ENCODE measurements at regions not wholly inside any gene's neighbourhood (a gene's known extent, or its start where the extent isn't known, plus 50 kb on each side); places are given as distances from the start of the nearest gene placed in this dataset.

DNA sequence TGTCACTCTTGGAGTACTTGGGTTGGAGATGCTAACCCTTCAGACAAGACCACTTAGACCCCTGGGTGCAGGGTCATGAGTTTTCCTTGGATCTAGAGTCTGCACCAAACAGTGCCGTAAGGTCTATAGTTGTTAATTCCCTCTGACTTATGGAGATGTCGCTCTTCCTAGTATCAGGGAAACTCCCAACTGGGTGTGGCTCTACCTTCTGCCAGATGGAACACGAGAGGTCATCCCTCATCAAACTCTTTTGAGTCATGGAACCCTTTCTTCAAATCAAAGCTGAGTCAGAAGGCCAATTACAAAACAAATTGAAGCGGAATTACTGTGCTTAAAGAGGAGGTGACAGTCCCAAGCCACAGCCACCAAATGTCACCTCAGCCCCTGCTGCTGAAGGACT, 514.9 kb upstream of the PROK2 start:
- no peak for DNase-seq (ENCODE audit: low read depth)

DNA sequence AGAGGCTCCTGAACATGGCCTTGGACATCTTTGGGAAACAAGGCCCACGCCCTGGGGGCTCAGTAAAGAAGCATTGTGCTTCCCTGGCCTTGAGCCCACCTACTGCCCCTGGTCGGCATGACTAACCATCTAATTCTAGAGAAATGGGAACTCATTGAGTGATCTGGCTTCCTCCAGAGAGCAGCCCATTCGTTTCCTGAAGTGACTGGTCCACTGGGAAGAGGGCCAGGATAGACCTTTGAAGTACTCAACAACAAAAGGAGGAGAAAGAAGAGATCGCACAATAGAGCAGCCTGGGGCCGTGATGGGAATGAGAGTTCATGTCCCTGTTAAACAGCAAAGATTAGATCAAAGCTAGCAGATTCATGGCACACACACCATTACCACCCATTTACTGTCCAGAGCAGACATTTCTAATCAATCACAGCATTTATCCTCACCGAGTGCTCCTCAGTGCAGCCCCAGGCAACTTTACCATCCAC, 514.4 kb upstream of the PROK2 start:
- DNase-seq (ENCODE audit: low read depth) = no peak

DNA sequence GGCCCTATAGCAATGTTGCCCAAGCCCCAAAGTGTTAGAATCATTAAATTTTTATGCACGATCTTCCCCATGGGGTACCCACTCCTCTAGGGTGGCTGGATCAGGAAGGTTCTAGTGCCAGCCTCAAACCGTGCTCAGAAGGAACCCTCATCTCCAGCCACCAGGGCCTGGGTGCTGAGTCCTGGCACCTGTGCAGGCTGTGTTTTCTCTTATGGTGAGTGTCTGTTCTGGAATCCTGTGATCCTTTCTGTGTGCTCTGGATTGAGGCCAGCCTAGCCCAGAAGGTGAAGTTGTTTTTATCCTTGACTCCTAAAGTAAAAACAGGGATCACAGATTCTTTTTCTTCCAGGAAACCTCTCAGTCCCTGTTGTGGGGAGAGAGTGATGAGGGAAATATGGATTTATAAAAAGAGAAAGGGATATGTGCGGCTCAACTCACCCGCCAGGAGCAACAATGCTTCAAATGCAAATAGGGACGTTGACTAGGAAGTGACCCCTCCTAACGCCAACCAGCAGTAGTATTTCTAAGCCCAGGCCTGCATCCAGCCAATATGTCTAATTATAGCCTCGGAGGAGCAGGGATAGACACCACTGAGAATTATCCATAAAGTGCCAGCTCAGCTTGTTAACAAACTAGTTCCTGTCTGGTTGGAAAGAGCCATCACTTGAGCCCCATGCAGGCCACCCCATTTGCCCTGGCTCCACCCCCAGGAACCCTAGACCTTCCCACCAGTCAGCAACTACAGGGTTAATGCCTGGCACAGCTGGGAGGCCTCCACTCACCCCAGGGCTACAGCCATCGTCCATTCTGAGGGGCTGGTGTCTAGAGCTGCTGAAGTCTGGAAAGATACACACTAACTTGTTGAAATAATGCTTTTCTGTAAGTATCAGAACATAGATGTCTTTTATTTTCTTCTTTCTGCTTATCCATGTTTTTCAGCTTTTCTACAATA, 513.5 kb upstream of the PROK2 start:
- DNase-seq (ENCODE audit: low read depth) = no peak

DNA sequence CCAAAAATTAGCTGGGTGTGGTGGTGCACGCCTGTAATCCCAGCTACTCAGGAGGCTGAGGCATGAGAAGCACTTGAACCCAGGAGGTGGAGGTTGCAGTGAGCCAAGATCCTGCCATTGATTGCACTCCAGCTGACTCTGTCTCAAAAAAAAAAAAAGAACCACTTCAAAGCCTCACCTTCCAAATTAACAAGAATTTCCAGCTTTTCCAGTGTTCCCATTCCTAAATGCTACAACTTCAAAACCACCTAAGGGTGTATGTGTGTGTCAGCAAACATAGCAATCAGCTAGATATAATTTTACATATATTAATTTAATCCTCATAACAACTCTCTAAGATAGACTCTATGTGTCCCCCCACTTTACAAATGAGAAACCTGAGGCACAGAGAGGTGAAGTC, 512.5 kb upstream of the PROK2 start:
- DNase-seq (ENCODE audit: low read depth) = no peak

DNA sequence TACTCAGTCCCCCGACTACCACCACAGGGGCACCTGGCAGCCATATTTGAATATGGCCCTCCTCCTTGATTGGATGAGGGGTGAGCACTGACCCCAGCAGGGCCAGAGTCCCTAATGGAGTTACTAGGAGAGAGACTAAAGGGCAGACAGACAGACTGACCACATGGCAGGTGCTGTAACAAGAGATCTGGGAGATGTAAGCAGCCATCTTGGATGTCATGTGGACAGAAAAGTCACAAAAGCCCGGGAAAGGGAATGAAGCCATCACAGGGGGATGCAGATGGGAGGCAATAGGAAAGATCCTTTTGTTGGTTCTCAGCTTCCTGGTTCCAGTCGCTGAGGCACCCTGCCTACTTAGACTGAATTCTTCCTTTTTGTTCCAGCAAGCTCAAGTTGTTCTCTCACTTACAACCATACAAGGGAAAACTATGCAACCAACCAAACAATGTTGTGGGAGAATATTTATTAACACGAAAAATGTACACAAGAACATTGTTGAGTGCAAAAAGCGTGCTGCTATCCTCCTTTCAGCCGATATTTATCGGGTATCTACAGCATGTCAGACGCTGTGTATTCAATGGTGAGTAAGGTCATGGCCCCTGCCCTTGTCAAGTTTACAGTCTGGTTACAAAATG, 511.6 kb upstream of the PROK2 start:
- no peak for DNase-seq (ENCODE audit: low read depth)

DNA sequence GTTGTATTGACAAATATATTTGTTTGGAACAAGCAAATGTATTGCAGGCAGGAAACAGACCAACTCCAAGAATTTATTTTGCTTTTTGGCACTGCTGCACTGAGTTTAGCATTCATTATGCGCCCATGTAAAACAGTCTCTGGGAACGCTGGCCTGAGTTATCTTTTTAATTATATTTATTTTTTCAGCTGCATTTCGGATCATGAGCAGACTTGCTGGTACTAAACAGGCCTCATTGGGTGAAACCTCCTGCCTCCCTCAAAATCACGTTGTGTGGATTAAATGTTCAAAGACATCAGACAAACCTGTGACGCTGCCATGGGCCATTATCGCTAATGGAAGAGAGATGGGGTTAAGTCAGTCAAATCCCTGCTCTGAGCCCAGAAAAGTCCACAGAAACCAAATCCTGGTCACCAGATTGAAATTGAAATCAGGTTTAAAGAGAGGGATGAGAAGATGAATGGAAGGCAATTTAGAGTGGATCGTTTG, 511.1 kb upstream of the PROK2 start:
- DNase-seq (ENCODE audit: low read depth) = no peak

DNA sequence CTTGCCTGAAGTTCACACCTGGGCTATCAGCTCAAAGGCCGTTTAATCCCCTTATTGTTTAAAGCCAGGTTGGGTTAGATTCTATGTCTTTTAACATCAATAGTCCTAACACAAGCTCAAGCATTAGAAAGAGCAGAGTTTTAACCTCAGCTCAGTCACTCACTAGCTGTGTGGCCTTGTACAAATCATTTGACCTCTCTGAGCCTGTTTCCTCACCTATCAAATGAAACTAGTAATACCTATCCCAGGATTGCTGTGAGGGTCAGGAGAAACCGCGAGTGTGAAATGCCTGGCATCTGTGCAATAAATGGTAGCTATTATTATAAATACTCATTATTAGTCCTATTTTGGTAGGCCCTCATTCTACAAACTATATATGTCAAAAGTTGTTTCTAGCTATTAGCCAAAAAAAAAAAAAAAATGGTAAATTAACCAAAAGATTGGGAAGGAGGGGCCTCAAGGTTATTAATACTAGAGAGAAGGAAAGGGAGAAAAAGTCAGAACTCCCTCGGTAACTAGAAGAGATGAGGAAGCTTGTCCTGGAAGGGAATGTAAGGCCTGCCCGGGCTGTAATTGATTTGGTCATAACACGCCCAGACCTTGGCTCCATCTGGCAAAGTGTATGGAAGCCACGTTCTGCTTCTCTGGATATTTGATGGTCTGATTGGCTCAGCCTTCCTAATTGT, 510.5 kb upstream of the PROK2 start:
- no peak for DNase-seq (ENCODE audit: low read depth)

DNA sequence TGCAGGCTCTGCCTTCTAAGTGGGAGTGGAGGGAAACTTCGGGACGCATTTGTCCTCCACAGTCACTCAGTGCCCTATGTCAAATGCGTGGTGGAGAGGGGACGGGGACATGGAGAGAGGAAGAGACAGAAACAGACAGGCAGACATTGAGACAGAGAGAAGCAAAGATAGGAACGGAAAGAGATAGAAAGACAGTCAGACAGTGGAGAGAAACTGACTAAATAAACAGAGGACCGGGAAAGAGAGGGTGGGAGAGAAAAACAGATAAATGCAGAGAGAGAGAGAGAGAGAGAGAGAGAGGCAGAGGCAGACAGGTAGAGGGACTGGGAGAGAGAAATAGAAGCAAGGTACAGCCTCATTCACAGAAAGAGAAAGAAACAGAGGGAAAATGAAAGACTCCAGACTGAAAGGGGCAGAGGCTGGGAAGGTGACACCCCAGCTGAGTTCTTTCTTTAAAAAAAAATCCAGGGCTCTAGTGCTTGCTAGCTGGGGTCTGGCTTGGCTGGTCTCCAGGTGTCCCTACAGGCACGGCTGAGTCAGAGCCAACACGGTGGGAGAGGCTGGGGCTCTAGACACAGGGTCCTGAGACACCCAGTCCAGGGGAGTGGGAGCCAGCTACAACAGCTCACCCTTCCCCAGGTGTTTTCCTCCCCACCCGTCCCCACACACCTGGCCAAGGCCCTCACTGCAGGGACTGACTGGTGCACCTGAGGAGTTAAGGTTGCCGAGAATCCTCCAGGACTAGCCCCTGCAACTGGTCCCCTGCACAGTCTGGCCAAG, 506.1 kb upstream of the PROK2 start:
- DNase-seq (ENCODE audit: low read depth) = no peak

DNA sequence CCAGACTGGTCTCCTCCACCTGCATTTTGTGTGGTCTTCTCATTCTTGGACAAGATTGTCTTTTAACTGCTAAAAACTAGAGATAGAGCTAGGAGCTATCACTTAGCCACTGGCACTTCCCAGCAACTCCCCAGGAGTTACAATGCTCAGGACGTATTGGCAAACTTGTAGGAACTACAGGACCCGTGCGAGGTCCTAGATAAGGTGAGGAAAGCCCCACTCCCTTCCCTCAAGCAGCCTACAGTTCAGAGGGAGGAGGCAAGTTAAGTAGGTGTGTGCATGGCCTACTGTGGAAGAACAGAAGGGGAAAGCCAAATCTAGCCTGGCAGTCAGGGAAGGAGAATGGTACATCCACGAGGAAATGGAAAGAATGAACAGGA, 504.7 kb upstream of the PROK2 start:
- no peak for DNase-seq (ENCODE audit: low read depth)

DNA sequence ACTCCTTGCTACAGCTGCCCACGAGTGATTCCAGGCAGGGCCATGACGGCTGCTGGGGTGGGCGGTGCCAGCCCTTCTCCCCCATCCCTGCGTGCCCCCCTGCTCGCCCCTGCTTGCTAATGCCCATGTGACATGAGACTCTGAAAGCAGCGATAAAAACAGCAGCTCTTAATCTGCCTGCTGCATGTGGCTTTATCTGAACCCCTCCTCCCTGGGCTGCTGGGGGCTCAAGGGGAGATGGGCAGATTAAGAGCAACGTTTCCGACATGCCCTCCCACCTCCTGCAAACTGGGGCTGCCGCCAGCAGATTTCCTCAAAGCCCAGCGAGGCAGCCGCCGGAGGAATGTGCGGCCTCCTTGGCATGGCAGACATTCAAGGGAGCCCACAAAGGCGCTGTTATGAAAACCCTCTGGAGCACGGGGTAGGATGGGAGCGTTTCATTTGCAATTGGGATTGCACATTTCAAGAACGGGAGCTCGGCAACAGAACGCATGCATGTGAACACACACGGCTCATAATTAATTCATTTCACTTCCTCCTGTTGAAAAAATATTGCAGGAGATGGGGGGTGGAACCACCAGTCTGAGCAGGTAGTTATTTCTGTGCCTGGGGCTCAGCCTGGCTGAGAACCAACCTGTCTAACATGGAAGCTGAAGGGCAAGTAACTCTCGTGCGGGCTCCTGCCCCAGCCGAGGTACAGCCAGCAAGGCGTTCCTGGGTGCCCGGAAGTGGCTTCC, 504.2 kb upstream of the PROK2 start:
- DNase-seq (ENCODE audit: low read depth) = peak; percentile 64

DNA sequence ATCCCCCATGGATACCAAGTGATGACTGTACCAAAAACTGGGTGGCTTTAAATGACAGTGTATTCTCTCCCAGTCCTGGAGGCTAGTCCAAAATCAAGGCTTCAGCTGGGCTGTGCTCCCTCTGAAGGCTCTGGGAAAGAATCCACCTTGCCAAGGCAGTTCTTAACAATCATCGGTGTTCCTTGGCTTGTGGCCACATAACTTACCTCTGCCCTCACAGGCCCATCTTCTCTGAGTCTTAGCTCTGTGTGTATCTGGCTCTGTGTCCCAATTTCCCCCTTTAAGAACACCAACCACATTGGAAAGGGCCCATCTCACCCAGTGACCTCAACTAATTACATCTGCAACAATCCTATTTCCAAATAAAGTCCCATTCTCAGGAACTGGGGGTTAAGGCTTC, 503.0 kb upstream of the PROK2 start:
- no peak for DNase-seq (ENCODE audit: low read depth)

DNA sequence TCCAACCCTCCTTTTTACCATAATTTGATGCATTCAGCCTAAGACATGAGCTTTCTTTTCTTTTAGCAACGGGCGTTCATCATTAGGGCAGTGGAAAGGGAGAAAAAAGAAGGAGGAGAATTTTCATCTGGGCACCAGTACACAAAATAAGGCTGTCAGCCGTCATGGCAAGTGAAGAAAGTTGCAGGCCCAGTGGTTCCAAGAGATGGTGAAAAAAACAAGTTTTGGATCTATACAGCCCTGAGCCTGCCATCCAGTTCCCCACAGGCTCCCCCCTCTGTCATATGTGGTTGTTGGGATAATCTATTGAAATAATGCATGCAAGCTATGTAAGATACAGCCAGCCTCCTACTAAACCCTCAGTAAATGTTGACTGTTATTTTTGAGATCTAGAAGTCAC, 500.6 kb upstream of the PROK2 start:
- DNase-seq (ENCODE audit: low read depth) = no peak

DNA sequence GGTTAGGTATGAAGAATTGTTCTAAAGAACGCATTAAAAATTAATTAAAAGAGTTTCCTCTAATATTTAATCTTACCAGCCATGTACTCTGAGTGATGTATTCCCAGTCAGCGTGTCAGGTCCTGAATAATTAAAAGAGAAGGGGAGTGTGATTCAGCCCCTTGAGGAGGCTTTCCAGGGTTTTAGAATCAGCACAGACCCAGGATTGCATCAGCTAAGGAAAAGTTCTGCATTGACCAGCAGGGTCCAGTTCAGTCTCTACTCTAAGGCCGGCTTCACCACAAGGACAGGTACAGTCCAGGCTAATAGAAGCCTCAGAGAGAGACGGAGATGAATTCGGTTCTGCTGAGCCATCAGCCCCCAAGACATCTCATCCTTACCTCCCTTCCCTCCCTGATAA, 499.5 kb upstream of the PROK2 start:
- no peak for DNase-seq (ENCODE audit: low read depth)

DNA sequence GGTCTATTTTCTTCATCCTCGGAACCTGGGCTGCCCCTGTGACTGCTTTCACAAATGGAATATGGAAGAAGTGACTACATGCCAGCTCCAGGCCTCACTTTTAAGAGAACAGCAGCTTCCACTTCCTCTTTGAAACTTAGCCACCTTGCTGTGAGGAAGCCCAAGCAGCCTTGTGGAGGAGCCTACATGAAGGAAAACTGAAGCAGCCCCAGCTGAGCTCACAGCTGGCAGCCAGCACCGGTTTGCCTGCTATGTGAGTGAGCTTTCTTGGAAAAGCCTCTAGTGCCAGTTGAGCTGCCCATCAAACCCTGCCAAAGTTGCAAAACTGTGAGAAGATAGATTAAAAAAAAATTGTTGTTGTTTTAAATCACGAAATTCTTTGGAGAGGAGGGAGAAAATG, 498.0 kb upstream of the PROK2 start:
- no peak for DNase-seq (ENCODE audit: low read depth)

DNA sequence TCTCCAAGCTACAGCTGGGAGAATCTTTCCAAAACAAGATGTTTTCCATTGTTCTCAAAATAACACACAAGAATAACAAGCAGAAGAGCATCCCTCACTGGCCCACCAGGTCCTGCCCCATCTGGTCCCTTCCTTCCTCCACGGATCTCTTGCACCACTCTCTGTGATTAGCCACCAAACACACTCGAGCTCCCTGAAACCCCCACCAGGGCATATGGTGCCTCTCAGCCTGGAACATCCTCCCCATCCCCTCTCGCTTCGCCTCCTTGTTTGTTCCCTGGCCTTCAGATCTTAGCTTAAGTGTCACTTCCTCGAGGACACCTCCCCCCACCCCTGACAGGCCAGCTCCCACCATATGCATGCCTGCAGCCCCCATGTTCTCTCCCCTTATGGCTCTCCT, 496.6 kb upstream of the PROK2 start:
- DNase-seq (ENCODE audit: low read depth) = no peak

DNA sequence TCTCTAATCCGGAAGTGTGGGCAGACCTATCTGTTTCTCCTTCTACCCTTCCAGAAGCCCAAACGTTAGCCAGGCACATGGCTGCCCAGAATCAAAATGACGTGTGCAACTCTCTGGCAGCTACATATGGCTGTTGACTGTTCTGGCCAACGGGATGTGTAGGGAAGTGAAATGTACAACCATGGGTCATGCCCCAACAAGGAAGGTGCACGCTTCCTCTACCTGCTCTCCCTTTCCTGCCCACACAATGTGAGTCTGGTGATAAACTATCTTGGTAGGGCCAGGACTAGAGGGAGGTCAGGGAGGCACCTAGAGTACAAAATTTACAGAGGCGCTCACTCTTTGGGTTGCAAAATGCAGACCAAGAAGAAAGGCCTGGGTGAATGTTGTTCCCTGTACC, 495.9 kb upstream of the PROK2 start:
- no peak for DNase-seq (ENCODE audit: low read depth)

DNA sequence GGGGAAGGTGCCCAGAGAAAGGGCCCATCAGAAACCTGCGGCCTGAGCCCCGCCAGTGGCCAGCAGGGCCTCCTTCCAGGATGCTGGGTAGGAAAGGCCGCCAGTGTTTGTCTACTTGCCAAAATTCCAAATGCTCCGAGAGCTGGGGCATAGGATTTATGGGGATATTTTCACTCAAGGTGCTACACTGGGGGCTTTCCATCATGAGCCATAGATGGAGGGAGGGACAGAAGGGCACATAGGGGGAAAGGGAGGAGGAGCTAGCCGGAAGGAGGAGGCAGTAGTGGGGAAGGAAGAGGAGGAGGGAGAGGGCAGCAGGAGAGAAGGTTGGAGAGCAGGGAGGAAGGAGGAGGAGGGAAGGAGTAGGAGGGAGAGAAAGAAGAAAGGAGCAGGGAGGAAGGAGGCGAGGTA, 494.7 kb upstream of the PROK2 start:
- no peak for DNase-seq (ENCODE audit: low read depth)

DNA sequence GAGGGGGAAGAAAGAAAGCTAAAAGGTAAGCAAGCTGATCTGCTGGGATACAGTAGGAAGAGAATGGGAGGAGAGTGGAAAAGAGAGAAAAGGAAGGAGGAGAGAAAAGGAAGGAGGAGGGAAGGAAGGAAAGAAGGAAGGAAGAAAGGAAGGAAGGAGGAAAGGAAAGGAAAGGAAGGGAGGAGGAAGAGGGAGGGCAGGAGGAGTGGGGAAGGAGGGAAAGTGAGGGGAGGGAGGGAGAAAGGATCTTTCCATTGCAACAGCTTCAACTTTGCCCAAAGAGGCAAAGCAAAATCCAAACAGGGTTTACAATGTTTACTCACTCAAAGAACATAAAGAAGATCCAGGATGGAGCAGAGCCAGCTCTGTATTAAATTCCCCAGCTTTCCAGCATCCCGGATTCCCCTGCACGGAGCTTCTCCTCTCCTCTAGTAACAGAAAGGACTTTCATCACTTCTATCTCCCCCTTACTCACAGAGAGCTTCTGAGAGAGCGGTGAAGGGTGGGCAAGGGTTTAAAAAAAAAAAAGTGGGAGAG, 494.2 kb upstream of the PROK2 start:
- DNase-seq (ENCODE audit: low read depth) = no peak

DNA sequence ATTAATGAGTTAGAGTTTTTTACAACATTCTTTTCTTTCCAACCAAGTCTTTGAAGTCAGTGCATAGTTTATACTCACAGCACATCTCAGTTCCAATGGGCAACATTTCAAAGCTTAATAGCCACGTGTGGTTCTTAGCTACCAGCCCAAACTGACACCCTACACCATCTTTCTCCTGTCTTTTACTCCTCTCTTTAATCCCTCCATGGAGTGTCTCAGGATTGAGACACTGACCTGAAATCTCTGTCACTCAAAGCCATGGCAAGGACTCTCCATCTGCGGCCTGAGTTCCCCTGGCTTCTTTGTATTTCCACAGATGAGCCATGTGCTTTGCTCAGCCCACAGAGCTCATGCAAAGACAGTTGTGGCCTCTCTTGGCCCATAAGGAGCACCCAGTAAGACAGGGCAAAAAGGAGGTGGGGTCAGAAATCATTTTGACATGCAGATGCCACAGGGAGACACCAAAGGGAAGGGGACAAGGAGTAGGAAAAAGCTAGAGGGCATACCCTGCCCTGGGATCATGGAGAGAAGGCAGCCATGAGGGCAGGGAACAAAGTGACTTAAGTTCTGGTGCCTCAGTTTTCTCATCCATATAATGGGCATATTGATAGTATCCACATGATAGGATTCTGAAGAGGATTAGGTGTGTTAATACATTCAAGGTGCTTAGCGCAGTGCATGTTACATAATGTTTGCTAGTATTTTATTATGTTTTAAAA, 493.6 kb upstream of the PROK2 start:
- DNase-seq (ENCODE audit: low read depth) = no peak

DNA sequence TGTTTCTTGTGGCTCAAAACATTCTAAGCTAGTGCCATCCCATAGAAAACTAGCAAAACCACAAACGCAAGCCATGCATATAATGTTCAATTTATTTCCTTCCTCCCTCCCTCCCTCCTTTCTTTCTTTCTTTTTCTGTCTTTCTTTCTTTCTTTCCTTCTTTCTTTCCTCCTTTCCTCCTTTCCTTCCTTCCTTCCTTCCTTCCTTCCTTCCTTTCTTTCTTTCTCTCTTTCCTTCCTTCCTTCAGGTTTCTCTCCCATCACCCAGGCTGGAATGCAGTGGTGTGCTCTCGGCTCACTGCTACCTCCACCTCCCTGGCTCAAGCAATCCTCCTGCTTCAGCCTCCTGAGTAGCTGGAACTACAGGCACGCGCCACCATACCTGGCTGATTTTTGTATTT, 492.8 kb upstream of the PROK2 start:
- no peak for DNase-seq (ENCODE audit: low read depth)
